ENCODE measurements at regions not wholly inside any gene's neighbourhood (a gene's known extent, or its start where the extent isn't known, plus 50 kb on each side); places are given as distances from the start of the nearest gene placed in this dataset.

DNA sequence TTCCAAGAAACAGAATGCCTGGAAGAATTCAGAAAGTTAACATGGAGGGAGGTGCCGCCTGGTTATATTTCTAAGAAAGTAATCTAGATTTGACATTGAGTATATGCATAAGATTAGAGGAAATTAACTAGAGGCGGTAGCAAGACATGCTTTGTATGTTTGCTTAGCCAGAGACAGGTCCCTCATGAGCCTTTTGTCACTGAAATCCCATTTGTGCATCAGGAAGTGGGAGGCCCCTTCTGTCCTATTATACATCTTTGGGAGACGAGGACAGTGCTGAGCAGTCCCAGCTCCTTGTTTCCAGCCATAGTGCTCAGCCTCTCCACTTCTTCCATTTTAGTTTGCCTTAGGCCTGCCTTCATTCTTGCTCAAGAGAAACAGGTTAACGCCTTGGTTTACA is 115.4 kb upstream of the LHCGR start:
- Histone ChIP-seq H3K27ac (ENCODE audit: low read depth, low read length) (no peak overlapping the region), H3K4me1 (ENCODE audit: insufficient read depth, low read length) (no peaks in the 10 kb centered on the region), H3K4me3 (ENCODE audit: insufficient read depth, low read length) (no peak overlapping the region), H4K20me1 (ENCODE audit: insufficient read depth, low read length) (no peaks in the 10 kb centered on the region), H3K27me3 (ENCODE audit: insufficient read depth, low read length) (no peaks in the 10 kb centered on the region), H2AFZ (ENCODE audit: low read length) (no peak overlapping the region), H3K9me3 (ENCODE audit: low read depth, low read length) (no peaks in the 10 kb centered on the region), H3K79me2 (ENCODE audit: insufficient read depth, low read length) (no peaks in the 10 kb centered on the region), H3K36me3 (ENCODE audit: insufficient read depth, low read length) (no peaks in the 10 kb centered on the region), H3K4me2 (ENCODE audit: insufficient read depth, low read length) (no peak overlapping the region)
- TF ChIP-seq, protein P1, sequence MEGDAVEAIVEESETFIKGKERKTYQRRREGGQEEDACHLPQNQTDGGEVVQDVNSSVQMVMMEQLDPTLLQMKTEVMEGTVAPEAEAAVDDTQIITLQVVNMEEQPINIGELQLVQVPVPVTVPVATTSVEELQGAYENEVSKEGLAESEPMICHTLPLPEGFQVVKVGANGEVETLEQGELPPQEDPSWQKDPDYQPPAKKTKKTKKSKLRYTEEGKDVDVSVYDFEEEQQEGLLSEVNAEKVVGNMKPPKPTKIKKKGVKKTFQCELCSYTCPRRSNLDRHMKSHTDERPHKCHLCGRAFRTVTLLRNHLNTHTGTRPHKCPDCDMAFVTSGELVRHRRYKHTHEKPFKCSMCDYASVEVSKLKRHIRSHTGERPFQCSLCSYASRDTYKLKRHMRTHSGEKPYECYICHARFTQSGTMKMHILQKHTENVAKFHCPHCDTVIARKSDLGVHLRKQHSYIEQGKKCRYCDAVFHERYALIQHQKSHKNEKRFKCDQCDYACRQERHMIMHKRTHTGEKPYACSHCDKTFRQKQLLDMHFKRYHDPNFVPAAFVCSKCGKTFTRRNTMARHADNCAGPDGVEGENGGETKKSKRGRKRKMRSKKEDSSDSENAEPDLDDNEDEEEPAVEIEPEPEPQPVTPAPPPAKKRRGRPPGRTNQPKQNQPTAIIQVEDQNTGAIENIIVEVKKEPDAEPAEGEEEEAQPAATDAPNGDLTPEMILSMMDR (IDR thresholded peaks at IDR 0.05; ENCODE audit: extremely low read depth, low read depth, low read length), result no peak
- no peak for DNase-seq (ENCODE audit: insufficient read length, low spot score, missing footprints)

DNA sequence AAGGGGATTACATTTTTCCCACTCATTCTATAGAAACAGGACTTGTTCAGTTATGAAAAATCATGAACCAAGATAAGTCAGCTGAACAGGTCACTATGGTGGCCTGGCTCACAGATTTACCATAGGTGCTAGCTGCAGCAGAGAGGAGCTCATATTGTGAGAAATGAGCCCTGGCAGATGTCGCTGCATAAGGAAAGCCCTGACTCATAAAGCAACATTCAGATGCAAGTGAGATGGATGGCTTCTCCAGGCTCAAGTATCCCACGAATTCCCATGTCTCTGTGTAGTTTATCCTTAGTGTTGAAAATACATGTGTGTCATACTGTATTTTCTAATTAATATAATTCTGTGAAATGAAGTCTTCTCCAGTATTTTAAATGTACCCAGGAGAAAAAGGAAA is 115.0 kb upstream of the LHCGR start:
- Histone ChIP-seq H3K79me2 (ENCODE audit: insufficient read depth, low read length) (no peaks in the 10 kb centered on the region), H4K20me1 (ENCODE audit: insufficient read depth, low read length) (no peaks in the 10 kb centered on the region), H3K4me2 (ENCODE audit: insufficient read depth, low read length) (no peak overlapping the region), H3K4me3 (ENCODE audit: insufficient read depth, low read length) (no peak overlapping the region), H3K9me3 (ENCODE audit: low read depth, low read length) (no peaks in the 10 kb centered on the region), H3K27me3 (ENCODE audit: insufficient read depth, low read length) (no peaks in the 10 kb centered on the region), H2AFZ (ENCODE audit: low read length) (no peak overlapping the region), H3K27ac (ENCODE audit: low read depth, low read length) (no peak overlapping the region), H3K36me3 (ENCODE audit: insufficient read depth, low read length) (no peaks in the 10 kb centered on the region), H3K4me1 (ENCODE audit: insufficient read depth, low read length) (no peaks in the 10 kb centered on the region)
- DNase-seq (ENCODE audit: insufficient read length, low spot score, missing footprints), result no peak
- TF ChIP-seq, protein P1 (IDR thresholded peaks at IDR 0.05; ENCODE audit: extremely low read depth, low read depth, low read length), result no peak

DNA sequence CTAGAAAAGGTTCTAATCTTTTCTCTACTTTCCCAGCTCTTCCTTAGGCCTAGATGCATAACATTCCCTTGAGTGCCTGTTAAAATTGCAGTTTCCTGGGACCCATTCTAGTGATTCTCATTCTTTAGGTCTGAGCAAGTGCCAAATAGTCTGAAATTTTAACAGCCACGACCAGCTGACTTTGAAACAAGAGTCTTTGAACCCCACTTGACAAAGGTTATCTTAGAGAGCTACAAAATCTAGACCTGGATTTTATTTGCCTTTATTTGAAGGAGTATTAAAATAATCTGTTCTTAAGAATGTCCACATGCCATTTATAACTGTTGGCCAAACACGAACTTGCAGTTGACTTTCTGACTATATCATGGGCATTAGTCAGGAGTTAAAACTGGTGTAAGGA is 110.2 kb upstream of the LHCGR start:
- no peak overlapping the region for H3K4me3 ChIP-seq (ENCODE audit: insufficient read depth, low read length)
- TF ChIP-seq, protein P1 (IDR thresholded peaks at IDR 0.05; ENCODE audit: extremely low read depth, low read depth, low read length), result no peak
- H3K9me3 ChIP-seq (ENCODE audit: low read depth, low read length), result no peaks in the 10 kb centered on the region
- H4K20me1 ChIP-seq (ENCODE audit: insufficient read depth, low read length), result no peaks in the 10 kb centered on the region
- no peak overlapping the region for H2AFZ ChIP-seq (ENCODE audit: low read length)
- H3K4me2 ChIP-seq (ENCODE audit: insufficient read depth, low read length), result no peak overlapping the region
- no peaks in the 10 kb centered on the region for H3K27me3 ChIP-seq (ENCODE audit: insufficient read depth, low read length)
- H3K36me3 ChIP-seq (ENCODE audit: insufficient read depth, low read length), result no peaks in the 10 kb centered on the region
- no peak for DNase-seq (ENCODE audit: insufficient read length, low spot score, missing footprints)
- no peak overlapping the region for H3K27ac ChIP-seq (ENCODE audit: low read depth, low read length)
- no peaks in the 10 kb centered on the region for H3K79me2 ChIP-seq (ENCODE audit: insufficient read depth, low read length)
- no peaks in the 10 kb centered on the region for H3K4me1 ChIP-seq (ENCODE audit: insufficient read depth, low read length)

DNA sequence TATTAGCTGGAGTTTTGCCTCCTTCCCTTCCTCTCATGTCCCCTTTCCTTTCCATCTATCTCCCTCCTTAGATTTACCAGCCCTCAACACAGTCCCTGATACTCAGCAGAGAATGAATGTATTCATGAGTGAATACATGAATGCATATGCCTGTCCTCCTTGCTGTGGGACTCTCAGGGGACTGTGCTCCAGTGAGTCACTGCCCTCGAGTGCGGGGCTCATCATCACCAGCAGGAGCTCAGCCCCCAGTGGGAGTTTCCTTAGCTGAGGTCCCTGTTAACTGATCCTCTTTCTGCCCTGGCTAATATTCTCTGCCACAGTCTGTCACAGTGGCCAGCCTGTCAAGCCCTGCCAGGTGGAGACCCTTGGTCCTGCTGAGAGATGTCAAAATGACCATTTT is 104.9 kb upstream of the LHCGR start:
- no peak overlapping the region for H3K4me2 ChIP-seq (ENCODE audit: insufficient read depth, low read length)
- no peaks in the 10 kb centered on the region for H4K20me1 ChIP-seq (ENCODE audit: insufficient read depth, low read length)
- peak; percentile 41 for DNase-seq (ENCODE audit: insufficient read length, low spot score, missing footprints)
- no peaks in the 10 kb centered on the region for H3K27me3 ChIP-seq (ENCODE audit: insufficient read depth, low read length)
- no peaks in the 10 kb centered on the region for H3K36me3 ChIP-seq (ENCODE audit: insufficient read depth, low read length)
- H2AFZ ChIP-seq (ENCODE audit: low read length), result no peak overlapping the region
- TF ChIP-seq, protein P1 (IDR thresholded peaks at IDR 0.05; ENCODE audit: extremely low read depth, low read depth, low read length), result no peak
- no peaks in the 10 kb centered on the region for H3K79me2 ChIP-seq (ENCODE audit: insufficient read depth, low read length)
- H3K4me3 ChIP-seq (ENCODE audit: insufficient read depth, low read length), result no peak overlapping the region
- H3K27ac ChIP-seq (ENCODE audit: low read depth, low read length), result no peak overlapping the region
- no peaks in the 10 kb centered on the region for H3K4me1 ChIP-seq (ENCODE audit: insufficient read depth, low read length)
- no peaks in the 10 kb centered on the region for H3K9me3 ChIP-seq (ENCODE audit: low read depth, low read length)

Data from osteoblast (primary cell).